ENCODE measurements at regions not wholly inside any gene's neighbourhood (a gene's known extent, or its start where the extent isn't known, plus 50 kb on each side); places are given as distances from the start of the nearest gene placed in this dataset.

DNA sequence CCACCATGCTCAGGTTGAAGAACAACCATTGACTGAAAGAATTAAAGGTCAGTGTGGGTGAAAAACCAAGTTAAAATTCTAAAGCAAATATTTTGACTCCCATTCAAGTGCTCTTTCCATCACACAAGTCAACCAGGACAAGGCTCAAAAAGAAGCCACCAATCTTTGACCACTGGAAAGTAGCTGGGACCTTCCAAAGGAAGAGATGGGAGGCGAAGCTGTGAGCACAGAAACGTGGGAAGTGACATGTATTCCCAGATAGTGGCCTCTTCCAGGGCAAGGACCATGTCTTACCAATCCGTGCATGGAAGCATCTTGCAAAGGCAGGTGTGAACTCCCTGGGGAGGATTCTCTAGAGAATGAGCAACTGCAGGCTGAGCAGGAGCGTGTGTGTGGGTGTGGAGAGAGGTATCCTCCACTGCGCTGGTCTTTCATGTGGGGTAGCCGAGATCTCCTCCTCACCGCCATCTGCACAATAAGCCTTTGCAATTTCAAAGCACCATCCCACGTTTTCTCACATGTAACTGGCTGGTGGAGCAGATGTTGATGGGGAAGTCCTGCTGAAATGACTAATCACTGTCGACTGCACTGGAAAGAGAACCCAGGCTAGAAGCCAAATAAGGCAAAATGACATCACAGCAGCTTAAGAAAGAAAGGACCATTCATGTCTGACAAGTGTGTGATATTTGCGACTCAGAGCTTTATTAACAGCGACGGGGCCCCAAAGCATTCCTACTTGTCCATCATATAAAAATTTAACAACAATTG lies 189.4 kb upstream of the RREB1 start:
- TF ChIP-seq TEAD4 (IDR thresholded peaks at IDR 0.05): no peak

DNA sequence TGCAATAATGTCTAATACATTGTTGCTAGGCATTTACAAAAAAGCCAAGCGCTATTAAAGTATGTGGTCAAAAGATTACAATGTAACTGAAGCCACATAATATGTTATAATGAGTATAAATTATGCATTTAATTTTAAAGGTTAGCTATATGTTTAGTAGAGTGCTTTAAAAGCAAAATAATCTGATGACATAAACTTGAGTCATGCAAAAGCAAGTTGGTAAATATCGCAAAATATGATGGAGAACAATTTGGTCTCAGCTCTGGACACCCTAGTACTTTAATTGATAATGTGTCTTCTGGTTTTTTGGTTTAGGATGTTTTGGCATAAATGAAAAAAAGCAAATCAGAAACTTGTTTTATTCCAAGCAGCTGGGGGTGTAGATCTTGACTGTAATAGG lies 188.6 kb upstream of the RREB1 start:
- no peak for TF ChIP-seq FOXM1 (IDR thresholded peaks at IDR 0.05; ENCODE audit: borderline replicate concordance, low read depth)
- no peak for TF ChIP-seq NFIC (IDR thresholded peaks at IDR 0.05)
- TF ChIP-seq TAF1 (IDR thresholded peaks at IDR 0.05; ENCODE audit: low read depth): no peak
- TF ChIP-seq ZBTB7A (IDR thresholded peaks at IDR 0.05; ENCODE audit: low read depth): no peak
- TF ChIP-seq REST (IDR thresholded peaks at IDR 0.05; ENCODE audit: low read depth): no peak
- no peak for TF ChIP-seq CREB1 (IDR thresholded peaks at IDR 0.05; ENCODE audit: low read depth)
- TF ChIP-seq CEBPB (IDR thresholded peaks at IDR 0.05): no peak

DNA sequence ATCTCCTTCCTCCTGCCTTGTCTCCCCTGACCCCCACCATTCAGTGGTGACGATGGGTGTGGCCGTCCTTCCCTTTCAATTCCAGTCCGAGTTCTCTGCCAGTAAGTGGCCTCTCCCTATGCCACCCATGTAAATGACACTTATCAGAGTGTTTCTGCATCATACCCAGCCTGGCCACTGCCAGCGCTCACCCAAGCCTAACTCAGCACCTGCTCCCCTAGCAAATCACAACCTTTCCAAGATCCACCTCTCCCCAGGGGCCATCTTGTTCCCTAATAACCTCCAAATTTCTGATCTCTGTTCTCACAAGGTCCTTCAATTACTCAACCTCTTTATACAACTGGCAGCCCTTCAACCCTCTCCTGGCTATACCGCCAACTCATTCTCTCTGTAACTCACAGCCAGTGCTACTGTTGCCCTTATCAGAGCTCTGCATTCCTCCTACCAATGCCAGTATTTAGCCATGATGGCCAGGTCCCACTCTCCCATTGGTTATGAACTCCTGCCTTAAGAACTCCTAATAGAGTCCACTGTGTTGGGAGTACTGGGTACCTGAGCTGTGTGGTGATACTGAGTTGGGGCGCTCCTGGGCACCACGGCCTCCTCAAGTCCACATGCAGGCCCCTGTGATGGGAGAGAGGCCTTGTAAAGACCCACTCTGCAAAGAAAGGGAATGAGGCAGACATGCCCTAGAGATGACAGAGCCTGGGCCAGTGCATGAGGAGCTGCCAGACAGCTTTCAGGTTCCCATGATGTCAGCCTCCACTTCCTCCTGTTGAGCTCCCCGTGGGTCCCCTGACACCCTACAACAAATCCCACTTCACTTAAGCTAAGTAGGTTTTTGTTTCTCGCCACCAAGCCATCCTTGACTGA lies 187.4 kb upstream of the RREB1 start:
- TF ChIP-seq USF1 (IDR thresholded peaks at IDR 0.05): no peak
- TF ChIP-seq EGR1 (IDR thresholded peaks at IDR 0.05): no peak
- TF ChIP-seq, protein P1, sequence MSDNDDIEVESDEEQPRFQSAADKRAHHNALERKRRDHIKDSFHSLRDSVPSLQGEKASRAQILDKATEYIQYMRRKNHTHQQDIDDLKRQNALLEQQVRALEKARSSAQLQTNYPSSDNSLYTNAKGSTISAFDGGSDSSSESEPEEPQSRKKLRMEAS (IDR thresholded peaks at IDR 0.05): no peak
- no peak for TF ChIP-seq REST (IDR thresholded peaks at IDR 0.05; ENCODE audit: low read depth)
- no peak for TF ChIP-seq TAF1 (IDR thresholded peaks at IDR 0.05; ENCODE audit: low read depth)
- TF ChIP-seq RAD21 (IDR thresholded peaks at IDR 0.05; ENCODE audit: low read depth): no peak
- TF ChIP-seq TEAD4 (IDR thresholded peaks at IDR 0.05): no peak
- no peak for TF ChIP-seq CREB1 (IDR thresholded peaks at IDR 0.05; ENCODE audit: low read depth)
- no peak for TF ChIP-seq TCF12 (IDR thresholded peaks at IDR 0.05; ENCODE audit: low read depth)
- no peak for TF ChIP-seq YY1 (IDR thresholded peaks at IDR 0.05; ENCODE audit: low read depth)
- TF ChIP-seq EP300 (IDR thresholded peaks at IDR 0.05; ENCODE audit: borderline replicate concordance): no peak
- no peak for TF ChIP-seq NFIC (IDR thresholded peaks at IDR 0.05)
- TF ChIP-seq CEBPB (IDR thresholded peaks at IDR 0.05): no peak
- no peak for TF ChIP-seq ZBTB7A (IDR thresholded peaks at IDR 0.05; ENCODE audit: low read depth)

GRCh38 chr6:6920987-6921313 lies 186.8 kb upstream of the RREB1 start:
- TF ChIP-seq YY1 (IDR thresholded peaks at IDR 0.05; ENCODE audit: low read depth) (no peak), TAF1 (IDR thresholded peaks at IDR 0.05; ENCODE audit: low read depth) (no peak), EP300 (IDR thresholded peaks at IDR 0.05; ENCODE audit: borderline replicate concordance) (no peak), USF1 (IDR thresholded peaks at IDR 0.05) (no peak), FOXM1 (IDR thresholded peaks at IDR 0.05; ENCODE audit: borderline replicate concordance, low read depth) (no peak), CREB1 (IDR thresholded peaks at IDR 0.05; ENCODE audit: low read depth) (no peak), ZBTB7A (IDR thresholded peaks at IDR 0.05; ENCODE audit: low read depth) (no peak)
- TF ChIP-seq, protein P1 (IDR thresholded peaks at IDR 0.05): no peak

GRCh38 chr6:6922166-6922565 lies 185.6 kb upstream of the RREB1 start:
- TF ChIP-seq, protein P1 (IDR thresholded peaks at IDR 0.05): no peak
- no peak for TF ChIP-seq FOXM1 (IDR thresholded peaks at IDR 0.05; ENCODE audit: borderline replicate concordance, low read depth)
- TF ChIP-seq TEAD4 (IDR thresholded peaks at IDR 0.05): no peak
- no peak for TF ChIP-seq NFIC (IDR thresholded peaks at IDR 0.05)
- TF ChIP-seq RAD21 (IDR thresholded peaks at IDR 0.05; ENCODE audit: low read depth): no peak
- no peak for TF ChIP-seq TCF12 (IDR thresholded peaks at IDR 0.05; ENCODE audit: low read depth)
- TF ChIP-seq USF1 (IDR thresholded peaks at IDR 0.05): no peak
- no peak for TF ChIP-seq EGR1 (IDR thresholded peaks at IDR 0.05)
- no peak for TF ChIP-seq TAF1 (IDR thresholded peaks at IDR 0.05; ENCODE audit: low read depth)
- no peak for TF ChIP-seq YY1 (IDR thresholded peaks at IDR 0.05; ENCODE audit: low read depth)
- TF ChIP-seq REST (IDR thresholded peaks at IDR 0.05; ENCODE audit: low read depth): no peak
- no peak for TF ChIP-seq CEBPB (IDR thresholded peaks at IDR 0.05)
- TF ChIP-seq EP300 (IDR thresholded peaks at IDR 0.05; ENCODE audit: borderline replicate concordance): no peak

All from Ishikawa (cell line).